H1 (cell line): ENCODE measurements at regions not wholly inside any gene's neighbourhood (a gene's known extent, or its start where the extent isn't known, plus 50 kb on each side); places are given as distances from the start of the nearest gene placed in this dataset.

Experiments used
- CTCF ChIA-PET: fragments of 300-600 bp; sonication (Branson Sonifier 250); formaldehyde crosslinking; loops from one replicate; lab custom pipeline; 2021; ENCODE audit not compliant: partially characterized antibody; lab: Charles Lee
- POLR2A ChIA-PET: fragments of 300-600 bp; sonication (Branson Sonifier 250); formaldehyde crosslinking; loops from one replicate; lab custom pipeline; 2021; ENCODE audit warnings: inconsistent platforms; ENCODE audit not compliant: partially characterized antibody; lab: Charles Lee
- DNase-seq, 2 experiments: peaks; one replicate each; pipeline versions ENCODE4 v3.0.0 to v3.0.0-alpha.2; 2010 to 2022; ENCODE audit warnings: low spot score in 2 of 2, low read depth in 1 of 2, mixed read lengths in 1 of 2
- FAIRE-seq: peaks from 2 replicates; lab custom pipeline; 2011; peaks lifted over from hg19 to GRCh38; lab: Jason Lieb, UNC
- H2AFZ ChIP-seq: 2 replicates; pipeline ENCODE4 v1.8.1; 2012; ENCODE audit warnings: low read length, inconsistent platforms
- H2AK5ac ChIP-seq: 2 replicates; pipeline ENCODE4 v1.6.1; 2013; ENCODE audit warnings: low read depth, low read length
- H2BK120ac ChIP-seq: replicated peaks from 2 replicates; pipeline ENCODE3; 2013; ENCODE audit warnings: low read depth, low read length, inconsistent platforms
- H2BK12ac ChIP-seq: 2 replicates; pipeline ENCODE4 v1.6.1; 2013; ENCODE audit warnings: low read depth, low read length
- H2BK15ac ChIP-seq: 2 replicates; pipeline ENCODE4 v1.6.1; 2013; ENCODE audit warnings: low read length
- H2BK20ac ChIP-seq: 2 replicates; pipeline ENCODE4 v1.6.1; 2013; ENCODE audit warnings: low read length
- H2BK5ac ChIP-seq: 2 replicates; pipeline ENCODE4 v1.6.1; 2013; ENCODE audit warnings: low read depth, low read length
- H3K14ac ChIP-seq: 2 replicates; pipeline ENCODE4 v1.6.1; 2013; ENCODE audit warnings: inconsistent platforms; ENCODE audit not compliant: insufficient read length
- H3K18ac ChIP-seq: 2 replicates; pipeline ENCODE4 v1.6.1; 2013; ENCODE audit warnings: low read length; ENCODE audit errors: extremely low read depth
- H3K23ac ChIP-seq: 2 replicates; pipeline ENCODE4 v1.6.1; 2013; ENCODE audit warnings: inconsistent platforms; ENCODE audit not compliant: insufficient read length
- H3K23me2 ChIP-seq: 2 replicates; pipeline ENCODE4 v1.6.1; 2013; ENCODE audit warnings: low read depth, low read length
- H3K27ac ChIP-seq: 2 replicates; pipeline ENCODE4 v1.6.1; 2011; ENCODE audit warnings: low read depth, low read length, inconsistent platforms
- H3K27me3 ChIP-seq, 4 experiments: replicated peaks in 1 of 4; 1 replicate in 1 of 4; 2 replicates in 3 of 4; pipeline versions ENCODE4 v1.6.1 to v1.8.1; 2011 to 2013; ENCODE audit warnings: low read length in 3 of 4, mild to moderate bottlenecking in 3 of 4, inconsistent platforms in 2 of 4, mixed read lengths in 2 of 4, moderate library complexity in 1 of 4; ENCODE audit not compliant: control insufficient read depth in 3 of 4, insufficient read depth in 3 of 4; ENCODE audit errors: extremely low read depth in 1 of 4
- H3K36me3 ChIP-seq, 4 experiments: 2 replicates each; pipeline versions ENCODE4 v1.6.1 to v1.8.1; 2011 to 2013; ENCODE audit warnings: mild to moderate bottlenecking in 4 of 4, low read length in 3 of 4, moderate library complexity in 2 of 4, control low read depth in 1 of 4, inconsistent platforms in 1 of 4; ENCODE audit not compliant: insufficient read depth in 4 of 4, control insufficient read depth in 2 of 4
- H3K4ac ChIP-seq: replicated peaks from 2 replicates; pipeline ENCODE3; 2013; ENCODE audit warnings: low read length, low read depth, mixed read lengths, inconsistent platforms; ENCODE audit not compliant: insufficient read length
- H3K4me1 ChIP-seq, 4 experiments: replicated peaks in 1 of 4; 1 replicate in 1 of 4; 2 replicates in 3 of 4; pipeline versions ENCODE4 v1.6.1 to v1.8.1; 2011 to 2013; ENCODE audit warnings: low read length in 3 of 4, inconsistent platforms in 2 of 4, mixed read lengths in 1 of 4; ENCODE audit not compliant: insufficient read depth in 4 of 4, control insufficient read depth in 3 of 4
- H3K4me2 ChIP-seq, 2 experiments: 2 replicates each; pipeline versions ENCODE4 v1.6.1 to v1.8.1; 2011 to 2013; ENCODE audit warnings: low read depth in 2 of 2, low read length in 2 of 2, control low read depth in 1 of 2, inconsistent platforms in 1 of 2, mild to moderate bottlenecking in 1 of 2; ENCODE audit not compliant: insufficient read depth in 1 of 2
- H3K4me3 ChIP-seq, 4 experiments: fragments of 200-600, 300-600 bp in 1 of 4; sonication (generic), shearing (Covaris generic), sonication (Bioruptor Twin) in 1 of 4; 2 replicates each; pipeline versions ENCODE4 v1.5.1 to v1.8.1; 2011 to 2016; ENCODE audit warnings: low read length in 4 of 4, low read depth in 3 of 4, control low read depth in 2 of 4, inconsistent platforms in 2 of 4, mild to moderate bottlenecking in 2 of 4, mixed read lengths in 1 of 4, moderate library complexity in 1 of 4; ENCODE audit not compliant: insufficient read depth in 2 of 4; ENCODE audit errors: extremely low read depth in 1 of 4
- H3K56ac ChIP-seq: replicated peaks from 2 replicates; pipeline ENCODE3; 2013; ENCODE audit warnings: low read depth, mild to moderate bottlenecking, mixed read lengths, low read length, inconsistent platforms; ENCODE audit not compliant: insufficient read length
- H3K79me1 ChIP-seq: 2 replicates; pipeline ENCODE4 v1.6.1; 2013; ENCODE audit warnings: low read depth, low read length, control low read depth
- H3K79me2 ChIP-seq, 2 experiments: 2 replicates each; pipeline versions ENCODE4 v1.6.1 to v1.8.1; 2012 to 2013; ENCODE audit warnings: low read length in 2 of 2, mild to moderate bottlenecking in 2 of 2, inconsistent platforms in 1 of 2; ENCODE audit not compliant: insufficient read depth in 2 of 2, control insufficient read depth in 1 of 2
- H3K9ac ChIP-seq, 4 experiments: replicated peaks in 1 of 4; 1 replicate in 1 of 4; 2 replicates in 3 of 4; pipeline versions ENCODE4 v1.6.1 to v1.8.1; 2011 to 2013; ENCODE audit warnings: low read depth in 3 of 4, low read length in 3 of 4, control low read depth in 2 of 4, mild to moderate bottlenecking in 2 of 4, moderate library complexity in 2 of 4, inconsistent platforms in 1 of 4; ENCODE audit errors: extremely low read depth in 1 of 4
- H3K9me3 ChIP-seq, 2 experiments: 2 replicates each; pipeline versions ENCODE4 v1.6.1 to v1.8.1; 2012 to 2013; ENCODE audit warnings: mild to moderate bottlenecking in 2 of 2, moderate library complexity in 2 of 2, control low read depth in 1 of 2, inconsistent platforms in 1 of 2, low read depth in 1 of 2, low read length in 1 of 2, mixed read lengths in 1 of 2; ENCODE audit not compliant: insufficient read depth in 2 of 2
- H4K20me1 ChIP-seq, 2 experiments: replicated peaks in 1 of 2; 2 replicates each; pipeline versions ENCODE3 to v1.8.1; 2011 to 2013; ENCODE audit warnings: inconsistent platforms in 2 of 2, low read length in 2 of 2, mild to moderate bottlenecking in 1 of 2; ENCODE audit not compliant: insufficient read depth in 2 of 2, control insufficient read depth in 1 of 2
- H4K5ac ChIP-seq: 2 replicates; pipeline ENCODE4 v1.6.1; 2013; ENCODE audit warnings: low read length, low read depth, mixed read lengths, inconsistent platforms; ENCODE audit not compliant: insufficient read length
- H4K8ac ChIP-seq: 2 replicates; pipeline ENCODE4 v1.8.0; 2013; ENCODE audit warnings: mild to moderate bottlenecking, moderate library complexity, low read length, inconsistent platforms; ENCODE audit not compliant: insufficient read depth; ENCODE audit errors: extremely low read depth
- H4K91ac ChIP-seq: replicated peaks from 2 replicates; pipeline ENCODE3; 2013; ENCODE audit warnings: low read length, mixed read lengths, inconsistent platforms; ENCODE audit not compliant: insufficient read length
- ATF2 ChIP-seq: IDR thresholded peaks from 2 replicates; pipeline ENCODE4 v1.6.1; 2012; ENCODE audit warnings: low read length, inconsistent platforms
- BCL11A ChIP-seq, 2 experiments: IDR thresholded peaks; one replicate each; pipeline ENCODE4 v1.6.1; 2011; ENCODE audit warnings: low read depth in 2 of 2, low read length in 2 of 2, mild to moderate bottlenecking in 2 of 2
- FOSL1 ChIP-seq: IDR thresholded peaks from 2 replicates; pipeline ENCODE4 v1.6.1; 2011; ENCODE audit warnings: mild to moderate bottlenecking, low read depth, low read length, moderate library complexity; ENCODE audit not compliant: insufficient read depth
- MAFK ChIP-seq: IDR thresholded peaks from 2 replicates; pipeline ENCODE4 v1.6.1; 2012; ENCODE audit warnings: low read depth, mild to moderate bottlenecking, improper control_type of control experiment, low read length
- NRF1 ChIP-seq: IDR thresholded peaks from 2 replicates; pipeline ENCODE4 v1.6.1; 2011; ENCODE audit warnings: mild to moderate bottlenecking, low read depth, low read length, improper control_type of control experiment
- PHF8 ChIP-seq: fragments of 200-600 bp; sonication (generic); conservative IDR thresholded peaks from 2 replicates; pipeline ENCODE4 v1.7.1; 2012; ENCODE audit warnings: low read depth, mild to moderate bottlenecking, inconsistent platforms, low read length, moderate library complexity
- RFX5 ChIP-seq: IDR thresholded peaks from 2 replicates; pipeline ENCODE4 v1.6.1; 2011; ENCODE audit warnings: low read depth, low read length, improper control_type of control experiment, borderline replicate concordance
- RNF2 ChIP-seq: fragments of 200-900, 300-1000 bp; sonication (generic); IDR thresholded peaks from 2 replicates; pipeline ENCODE4 v1.7.1; 2016; ENCODE audit warnings: borderline replicate concordance, low read depth, mild to moderate bottlenecking, antibody characterized with exemption, low read length; ENCODE audit not compliant: poor library complexity, severe bottlenecking; ENCODE audit errors: missing control alignments
- SUZ12 ChIP-seq: fragments of 200-600 bp; sonication (generic); IDR thresholded peaks from 2 replicates; pipeline ENCODE4 v1.6.1; 2012; ENCODE audit warnings: mild to moderate bottlenecking, inconsistent platforms, low read length, moderate library complexity, mixed read lengths
- YY1 ChIP-seq: IDR thresholded peaks from 2 replicates; pipeline ENCODE4 v1.6.1; 2011; ENCODE audit warnings: low read depth, mild to moderate bottlenecking, low read length
- ZNF274 ChIP-seq: IDR thresholded peaks from 2 replicates; pipeline ENCODE4 v1.7.0; 2012; ENCODE audit warnings: low read length, borderline replicate concordance; ENCODE audit errors: extremely low read depth
- WGBS, 2 experiments: shearing (Covaris generic) in 1 of 2; methylation state at CpG; one replicate each; pipeline versions ENCODE4 v1.1.6 to v1.1.7; 2013 to 2015; ENCODE audit warnings: low lambda C conversion rate in 2 of 2, mixed read lengths in 2 of 2, inconsistent platforms in 1 of 2, low coverage in 1 of 2, missing lambda C conversion rate in 1 of 2; ENCODE audit not compliant: insufficient replicate concordance in 2 of 2, insufficient coverage in 1 of 2, insufficient read length in 1 of 2; ENCODE audit errors: extremely low coverage in 1 of 2, missing lambda C conversion rate in 1 of 2; 5-methylcytosine and 5-hydroxymethylcytosine counted together

GRCh38 chr9:2417730-2418129 is 203.9 kb upstream of the VLDLR start:
- H3K4me1 ChIP-seq = peaks cover 2 to 14% (median 5%) of the 10 kb centered on the region in 4 experiments; a peak in 5 of 7 replicates
- no peak overlapping the region for H3K23ac ChIP-seq
- no peak overlapping the region for H2AFZ ChIP-seq
- H2BK120ac ChIP-seq = no peak overlapping the region
- no peak overlapping the region for H3K4ac ChIP-seq
- H2AK5ac ChIP-seq = no peak overlapping the region
- no peak overlapping the region for H3K4me3 ChIP-seq
- DNase-seq (no peak), FAIRE-seq (no peak)
- no peaks in the 10 kb centered on the region for H3K27me3 ChIP-seq
- H3K56ac ChIP-seq = no peak overlapping the region
- H4K8ac ChIP-seq = no peak overlapping the region
- TF ChIP-seq ZNF274 (no peak), BCL11A (IDR thresholded peaks at IDR 0.05; ENCODE audit: low read depth in 2 of 2, low read length in 2 of 2) (no peak), NRF1 (no peak), RFX5 (no peak), FOSL1 (no peak), RNF2 (no peak), MAFK (no peak), SUZ12 (no peak), ATF2 (no peak), PHF8 (no peak), YY1 (no peak)
- no peak overlapping the region for H2BK15ac ChIP-seq
- no peaks in the 10 kb centered on the region; a peak in 1 of 4 replicates for H3K9me3 ChIP-seq
- H3K18ac ChIP-seq = no peak overlapping the region
- H2BK20ac ChIP-seq = no peak overlapping the region
- CTCF ChIA-PET = interaction anchor here (0.5 to 1.6 kb wide), 5 partner anchors 11 to 170 kb away, joined by 3 to 4 read pairs (median 3); no protein-coding TSS in a partner anchor
- H3K27ac ChIP-seq = no peak overlapping the region
- POLR2A ChIA-PET = interaction anchor here (1.2 kb wide), 1 partner anchor 8 kb away, joined by 3 read pairs; no protein-coding TSS in a partner anchor
- no peak overlapping the region for H3K4me2 ChIP-seq
- no peaks in the 10 kb centered on the region for H3K36me3 ChIP-seq
- H4K91ac ChIP-seq = no peak overlapping the region
- H3K14ac ChIP-seq = no peak overlapping the region
- no peaks in the 10 kb centered on the region for H4K20me1 ChIP-seq
- WGBS, 2 experiments = 68% methylated on average over 4 of the region's 4 CpGs; no CpG with 5 or more reads in 1 of the 2 experiments
- H4K5ac ChIP-seq = no peak overlapping the region
- no peaks in the 10 kb centered on the region for H3K79me1 ChIP-seq
- no peaks in the 10 kb centered on the region for H3K23me2 ChIP-seq
- no peaks in the 10 kb centered on the region for H3K79me2 ChIP-seq
- H3K9ac ChIP-seq = no peak overlapping the region
- no peak overlapping the region for H2BK12ac ChIP-seq
- H2BK5ac ChIP-seq = no peak overlapping the region
